AG04450 (cell line): ENCODE measurements at regions not wholly inside any gene's neighbourhood (a gene's known extent, or its start where the extent isn't known, plus 50 kb on each side); places are given as distances from the start of the nearest gene placed in this dataset.

Source experiments
- CTCF ChIA-PET: fragments of 300-600, 350-600 bp; formaldehyde crosslinking; extraction: SDS; loops from one replicate; lab custom pipeline; 2022; ENCODE audit warnings: antibody characterized with exemption, inconsistent platforms; lab: Charles Lee
- POLR2A ChIA-PET: fragments of 350-600 bp; formaldehyde crosslinking; extraction: SDS; loops from one replicate; lab custom pipeline; 2021; ENCODE audit warnings: antibody characterized with exemption, inconsistent platforms; lab: Yijun Ruan, JAX
- DNase-seq: peaks from one replicate; pipeline ENCODE4 v3.0.0-alpha.2; 2011; ENCODE audit warnings: low read depth, low spot score
- H3K27ac ChIP-seq: one replicate; pipeline ENCODE4 v1.5.1; 2012; ENCODE audit warnings: low read depth, low read length, control low read depth
- H3K27me3 ChIP-seq: one replicate; pipeline ENCODE4 v1.6.0; 2012; ENCODE audit warnings: low read length; ENCODE audit not compliant: control insufficient read depth, insufficient read depth
- H3K4me3 ChIP-seq: 2 replicates; pipeline ENCODE4 v1.5.1; 2011; ENCODE audit warnings: mild to moderate bottlenecking, low read depth, low read length, control low read depth
- H3K9me3 ChIP-seq: 2 replicates; pipeline ENCODE4 v1.5.1; 2012; ENCODE audit warnings: low read length; ENCODE audit not compliant: control insufficient read depth, insufficient read depth
- TF ChIP-seq, protein P1 (sequence below): IDR thresholded peaks from 2 replicates; pipeline ENCODE4 v1.5.1; 2011; ENCODE audit warnings: low read depth, low read length, control low read depth, inconsistent platforms

DNA sequence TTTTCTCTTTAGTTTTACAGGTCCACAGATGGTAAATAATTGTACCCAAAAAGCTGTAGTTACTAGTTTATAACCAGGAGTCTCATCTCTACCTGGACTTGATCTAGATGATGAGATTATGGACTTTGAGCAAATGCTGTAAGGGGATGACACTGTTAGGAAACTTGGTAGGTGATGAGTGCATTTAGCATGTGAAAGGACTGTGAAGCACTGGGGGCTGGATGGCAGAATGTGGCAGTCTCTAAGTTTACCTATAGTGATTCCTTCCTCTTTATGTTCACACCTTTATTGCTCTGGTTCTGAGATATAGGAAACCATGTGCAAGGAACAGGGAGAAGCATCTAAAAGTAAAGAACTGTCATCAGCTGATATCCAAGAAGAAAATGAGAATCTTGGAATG, 230.7 kb upstream of the CHORDC1 start:
- Histone ChIP-seq H3K27me3 (no peaks in the 10 kb centered on the region), H3K9me3 (peaks cover 4% of the 10 kb centered on the region; the same call in 1 of the 2 replicates), H3K27ac (no peak overlapping the region), H3K4me3 (no peak overlapping the region)
- no peak for DNase-seq
- ChIA-PET CTCF (interaction anchor here (0.6 kb wide), 1 partner anchor 13 kb away, joined by 5 read pairs; no protein-coding TSS in a partner anchor), POLR2A (no interaction called here)
- TF ChIP-seq, protein P1, sequence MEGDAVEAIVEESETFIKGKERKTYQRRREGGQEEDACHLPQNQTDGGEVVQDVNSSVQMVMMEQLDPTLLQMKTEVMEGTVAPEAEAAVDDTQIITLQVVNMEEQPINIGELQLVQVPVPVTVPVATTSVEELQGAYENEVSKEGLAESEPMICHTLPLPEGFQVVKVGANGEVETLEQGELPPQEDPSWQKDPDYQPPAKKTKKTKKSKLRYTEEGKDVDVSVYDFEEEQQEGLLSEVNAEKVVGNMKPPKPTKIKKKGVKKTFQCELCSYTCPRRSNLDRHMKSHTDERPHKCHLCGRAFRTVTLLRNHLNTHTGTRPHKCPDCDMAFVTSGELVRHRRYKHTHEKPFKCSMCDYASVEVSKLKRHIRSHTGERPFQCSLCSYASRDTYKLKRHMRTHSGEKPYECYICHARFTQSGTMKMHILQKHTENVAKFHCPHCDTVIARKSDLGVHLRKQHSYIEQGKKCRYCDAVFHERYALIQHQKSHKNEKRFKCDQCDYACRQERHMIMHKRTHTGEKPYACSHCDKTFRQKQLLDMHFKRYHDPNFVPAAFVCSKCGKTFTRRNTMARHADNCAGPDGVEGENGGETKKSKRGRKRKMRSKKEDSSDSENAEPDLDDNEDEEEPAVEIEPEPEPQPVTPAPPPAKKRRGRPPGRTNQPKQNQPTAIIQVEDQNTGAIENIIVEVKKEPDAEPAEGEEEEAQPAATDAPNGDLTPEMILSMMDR, result no peak

DNA sequence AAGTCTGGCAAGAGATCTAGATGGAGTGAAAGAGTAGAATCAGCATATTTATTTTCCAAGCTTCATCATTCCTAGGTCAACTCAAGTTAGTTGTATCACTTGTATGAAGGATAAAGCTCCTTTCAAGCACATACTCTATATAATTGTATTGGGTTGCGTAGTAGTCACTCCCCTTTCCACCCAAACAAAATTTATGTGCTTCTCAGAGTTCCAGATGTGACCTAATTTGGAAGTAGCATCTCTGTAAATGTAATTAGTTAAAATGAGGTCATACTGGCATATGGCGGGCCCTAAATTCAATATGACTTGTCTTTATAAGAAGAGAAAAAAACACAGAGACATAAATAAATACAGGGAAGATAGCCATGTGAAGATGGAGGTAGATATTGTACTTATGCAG, 226.8 kb upstream of the CHORDC1 start:
- Histone ChIP-seq H3K4me3 (no peak overlapping the region), H3K27ac (no peak overlapping the region), H3K27me3 (no peaks in the 10 kb centered on the region), H3K9me3 (peaks cover 4% of the 10 kb centered on the region; the same call in 1 of the 2 replicates)
- TF ChIP-seq, protein P1, result no peak
- ChIA-PET CTCF (no interaction called here), POLR2A (no interaction called here)
- DNase-seq, result no peak

DNA sequence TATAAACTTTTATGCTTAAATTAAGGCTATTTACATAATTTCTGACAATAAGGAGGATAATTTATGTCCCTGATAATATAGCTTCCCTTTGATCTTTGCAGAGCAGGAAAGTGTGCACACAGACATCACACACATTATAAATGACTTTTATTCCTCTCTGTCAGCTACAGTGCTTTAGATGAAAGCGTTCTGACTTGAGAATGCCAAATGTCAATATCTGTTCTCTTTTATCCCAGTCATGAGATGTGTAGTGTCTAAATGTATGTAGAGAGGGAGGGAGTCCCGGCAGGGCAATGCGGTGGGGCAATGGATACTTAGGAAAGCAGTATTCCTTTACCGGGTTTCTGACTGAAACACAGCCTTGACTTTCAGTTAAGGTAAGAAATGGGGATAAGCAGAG, 225.4 kb upstream of the CHORDC1 start:
- no peak for DNase-seq
- peaks cover 4% of the 10 kb centered on the region; the same call in 1 of the 2 replicates for H3K9me3 ChIP-seq
- TF ChIP-seq, protein P1, result no peak
- no peaks in the 10 kb centered on the region for H3K27me3 ChIP-seq
- H3K4me3 ChIP-seq, result no peak overlapping the region
- no peak overlapping the region for H3K27ac ChIP-seq
- ChIA-PET POLR2A (no interaction called here), CTCF (no interaction called here)

DNA sequence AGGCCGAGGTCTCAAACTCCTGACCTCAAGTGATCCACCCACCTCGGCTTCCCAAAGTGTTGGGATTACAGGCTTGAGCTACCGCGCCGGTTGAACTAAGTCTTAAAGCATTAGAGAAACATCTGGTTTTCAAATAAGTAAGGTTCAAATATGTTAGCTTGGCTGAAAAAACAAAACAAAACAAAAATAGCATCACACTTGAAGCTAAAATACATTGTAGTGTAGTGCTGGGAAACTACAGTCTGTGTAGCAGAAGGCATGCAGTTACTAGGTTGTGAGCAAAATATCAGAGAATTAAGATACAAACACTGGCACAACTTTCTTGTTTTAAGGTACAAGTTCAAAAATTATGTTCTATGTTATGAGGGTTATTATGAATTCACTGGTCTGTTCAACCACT, 224.8 kb upstream of the CHORDC1 start:
- TF ChIP-seq, protein P1, result no peak
- POLR2A ChIA-PET, result no interaction called here
- no peak for DNase-seq
- H3K4me3 ChIP-seq, result no peak overlapping the region
- no peaks in the 10 kb centered on the region for H3K27me3 ChIP-seq
- CTCF ChIA-PET, result no interaction called here
- no peak overlapping the region for H3K27ac ChIP-seq
- H3K9me3 ChIP-seq, result peaks cover under 1% of the 10 kb centered on the region; the same call in 1 of the 2 replicates

DNA sequence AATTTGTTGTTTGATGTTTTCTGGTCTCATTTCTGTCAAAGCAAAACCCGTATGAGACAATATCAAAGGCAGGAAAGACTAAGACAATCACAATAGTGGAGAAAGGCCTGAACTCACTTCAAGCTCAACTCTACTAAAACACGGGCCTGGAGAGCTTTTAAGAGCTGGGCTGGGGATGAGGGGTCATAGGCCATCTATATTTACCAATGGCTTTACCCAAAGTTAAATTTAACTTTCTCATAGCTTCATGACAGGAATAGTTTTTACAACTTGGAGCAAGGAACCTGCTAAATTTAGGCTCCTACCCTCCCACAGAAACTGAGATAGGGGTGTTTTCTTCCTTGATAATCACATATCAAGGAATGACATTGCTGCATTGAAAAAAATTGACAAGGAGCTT, 223.4 kb upstream of the CHORDC1 start:
- no peak overlapping the region for H3K27ac ChIP-seq
- CTCF ChIA-PET, result no interaction called here
- POLR2A ChIA-PET, result no interaction called here
- peaks cover under 1% of the 10 kb centered on the region; the same call in 1 of the 2 replicates for H3K9me3 ChIP-seq
- H3K4me3 ChIP-seq, result no peak overlapping the region
- no peak for DNase-seq
- H3K27me3 ChIP-seq, result no peaks in the 10 kb centered on the region
- TF ChIP-seq, protein P1, result no peak
